ENCODE measurements at regions not wholly inside any gene's neighbourhood (a gene's known extent, or its start where the extent isn't known, plus 50 kb on each side); places are given as distances from the start of the nearest gene placed in this dataset.
A peak's percentile ranks its signal among the peaks of the same experiment; 100 is the strongest.
"Not testable (repeated sequence)": the region's sequence is repeated elsewhere in the genome, so short reads cannot be mapped to it uniquely, and the experiment has no call there.

DNA sequence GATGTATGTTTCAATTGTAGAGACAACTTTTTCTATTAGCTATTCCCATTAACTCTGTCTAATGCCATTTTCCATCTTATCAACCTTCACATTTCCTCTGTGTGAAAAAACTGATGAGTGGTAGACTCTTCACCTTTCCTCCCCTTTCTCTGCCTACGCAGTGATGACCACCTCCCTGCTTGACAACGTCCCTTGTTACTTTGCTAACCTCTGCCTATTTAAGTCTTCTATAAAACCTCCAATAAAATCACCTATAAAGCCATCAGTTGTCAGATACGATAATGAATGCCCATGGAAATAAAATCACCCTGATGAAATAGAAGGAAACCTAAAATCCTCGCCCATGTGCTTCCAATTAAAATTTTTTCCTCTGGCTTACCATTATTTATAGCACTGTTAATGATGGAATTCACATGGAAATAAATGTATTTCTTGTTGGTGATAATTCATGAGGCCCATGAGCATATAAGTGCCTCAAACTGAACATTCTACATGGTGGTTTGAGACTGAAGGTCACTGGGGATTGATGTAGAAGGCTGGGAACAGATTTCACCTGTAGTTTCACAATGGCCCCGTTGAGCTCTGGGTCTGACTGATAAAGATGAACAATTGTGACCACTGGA is 1454.0 kb upstream of the SEL1L start:
- intact Hi-C loops (cut with DNase I): no loop called here
- H3K36me3 ChIP-seq: no peaks in the 10 kb centered on the region
- no peaks in the 10 kb centered on the region for H3K4me1 ChIP-seq
- H3K27me3 ChIP-seq (ENCODE audit: low read depth): no peaks in the 10 kb centered on the region
- DNase-seq (no peak), ATAC-seq (no peak)
- H3K4me3 ChIP-seq: no peak overlapping the region
- TF ChIP-seq, protein P1, sequence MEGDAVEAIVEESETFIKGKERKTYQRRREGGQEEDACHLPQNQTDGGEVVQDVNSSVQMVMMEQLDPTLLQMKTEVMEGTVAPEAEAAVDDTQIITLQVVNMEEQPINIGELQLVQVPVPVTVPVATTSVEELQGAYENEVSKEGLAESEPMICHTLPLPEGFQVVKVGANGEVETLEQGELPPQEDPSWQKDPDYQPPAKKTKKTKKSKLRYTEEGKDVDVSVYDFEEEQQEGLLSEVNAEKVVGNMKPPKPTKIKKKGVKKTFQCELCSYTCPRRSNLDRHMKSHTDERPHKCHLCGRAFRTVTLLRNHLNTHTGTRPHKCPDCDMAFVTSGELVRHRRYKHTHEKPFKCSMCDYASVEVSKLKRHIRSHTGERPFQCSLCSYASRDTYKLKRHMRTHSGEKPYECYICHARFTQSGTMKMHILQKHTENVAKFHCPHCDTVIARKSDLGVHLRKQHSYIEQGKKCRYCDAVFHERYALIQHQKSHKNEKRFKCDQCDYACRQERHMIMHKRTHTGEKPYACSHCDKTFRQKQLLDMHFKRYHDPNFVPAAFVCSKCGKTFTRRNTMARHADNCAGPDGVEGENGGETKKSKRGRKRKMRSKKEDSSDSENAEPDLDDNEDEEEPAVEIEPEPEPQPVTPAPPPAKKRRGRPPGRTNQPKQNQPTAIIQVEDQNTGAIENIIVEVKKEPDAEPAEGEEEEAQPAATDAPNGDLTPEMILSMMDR (IDR thresholded peaks at IDR 0.05): no peak
- no peak overlapping the region for H3K27ac ChIP-seq
- H3K9me3 ChIP-seq: no peaks in the 10 kb centered on the region

DNA sequence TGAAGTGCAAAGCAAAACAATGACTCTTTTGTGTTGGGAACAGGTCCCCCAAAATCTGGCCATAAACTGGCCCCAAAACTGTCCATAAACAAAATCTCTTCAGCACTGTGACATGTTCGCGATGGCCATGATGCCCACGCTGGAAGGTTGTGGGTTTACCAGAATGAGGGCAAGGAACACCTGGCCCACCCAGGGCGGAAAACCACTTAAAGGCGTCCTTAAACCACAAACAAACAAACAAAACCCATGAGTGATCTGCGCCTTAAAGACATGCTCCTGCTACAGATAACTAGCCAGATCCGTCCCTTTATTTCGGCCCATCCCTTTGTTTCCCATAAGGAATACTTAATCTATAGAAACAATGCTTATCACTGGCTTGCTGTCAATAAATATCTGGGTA is 1460.9 kb upstream of the SEL1L start:
- H3K27me3 ChIP-seq (ENCODE audit: low read depth); DNase-seq; H3K36me3 ChIP-seq; H3K4me3 ChIP-seq; H3K27ac ChIP-seq; H3K4me1 ChIP-seq; ATAC-seq; intact Hi-C loops (cut with DNase I); H3K9me3 ChIP-seq: not testable (repeated sequence)

DNA sequence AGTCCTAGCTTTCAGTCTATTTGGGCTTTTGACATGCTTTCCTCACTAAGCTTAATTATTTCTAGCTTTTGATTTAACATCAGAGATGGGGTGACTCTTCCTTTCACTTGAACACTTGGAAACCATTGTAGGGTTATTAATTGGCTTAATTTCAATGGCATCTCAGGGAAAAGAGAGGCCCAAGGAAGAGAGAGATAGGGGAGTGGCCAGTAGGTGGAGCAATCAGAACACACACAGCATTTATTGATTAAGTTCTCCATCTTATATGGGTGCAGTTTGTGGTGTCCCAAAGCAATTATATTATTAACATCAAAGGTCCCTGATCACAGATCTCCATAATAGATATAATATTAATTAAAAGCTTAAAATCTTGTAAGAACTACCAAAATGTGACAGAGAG is 1466.1 kb upstream of the SEL1L start:
- intact Hi-C loops (cut with DNase I): no loop called here
- H3K27me3 ChIP-seq (ENCODE audit: low read depth): no peaks in the 10 kb centered on the region
- H3K27ac ChIP-seq: no peak overlapping the region
- ATAC-seq (no peak), DNase-seq (no peak)
- TF ChIP-seq, protein P1 (IDR thresholded peaks at IDR 0.05): peak; percentile 19
- no peaks in the 10 kb centered on the region for H3K36me3 ChIP-seq
- H3K4me3 ChIP-seq: no peak overlapping the region
- H3K9me3 ChIP-seq: no peaks in the 10 kb centered on the region
- H3K4me1 ChIP-seq: no peaks in the 10 kb centered on the region

DNA sequence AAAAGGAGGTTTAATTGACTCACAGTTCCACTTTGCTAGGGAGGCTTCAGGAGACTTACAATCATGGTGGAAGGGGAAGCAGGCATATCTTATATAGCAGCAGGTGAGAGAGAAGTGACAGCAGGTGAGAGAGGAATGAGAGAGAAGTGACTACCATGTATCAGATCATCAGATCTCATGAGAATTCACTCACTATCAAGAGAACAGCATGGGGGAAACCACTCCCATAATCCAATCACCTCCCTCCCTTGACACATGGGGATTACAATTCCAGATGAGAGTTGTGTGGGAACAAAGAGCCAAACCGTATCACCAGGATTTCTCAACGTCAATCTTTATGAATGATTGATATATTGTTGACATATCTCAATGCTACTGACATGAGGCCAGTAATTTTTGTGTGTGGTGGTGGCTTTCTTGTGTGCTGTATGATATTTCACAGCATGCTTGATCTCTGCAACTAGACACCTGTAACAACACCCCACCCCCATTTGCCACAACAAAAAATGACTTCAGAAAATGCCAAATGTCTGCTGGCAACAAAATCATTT is 1470.9 kb upstream of the SEL1L start:
- H3K4me3 ChIP-seq: no peak overlapping the region
- H3K36me3 ChIP-seq: no peaks in the 10 kb centered on the region
- DNase-seq: no peak
- no peaks in the 10 kb centered on the region for H3K27me3 ChIP-seq (ENCODE audit: low read depth)
- intact Hi-C loops (cut with DNase I): no loop called here
- no peaks in the 10 kb centered on the region for H3K4me1 ChIP-seq
- H3K9me3 ChIP-seq: no peaks in the 10 kb centered on the region
- no peak overlapping the region for H3K27ac ChIP-seq
- TF ChIP-seq, protein P1 (IDR thresholded peaks at IDR 0.05): no peak
- no peak for ATAC-seq

DNA sequence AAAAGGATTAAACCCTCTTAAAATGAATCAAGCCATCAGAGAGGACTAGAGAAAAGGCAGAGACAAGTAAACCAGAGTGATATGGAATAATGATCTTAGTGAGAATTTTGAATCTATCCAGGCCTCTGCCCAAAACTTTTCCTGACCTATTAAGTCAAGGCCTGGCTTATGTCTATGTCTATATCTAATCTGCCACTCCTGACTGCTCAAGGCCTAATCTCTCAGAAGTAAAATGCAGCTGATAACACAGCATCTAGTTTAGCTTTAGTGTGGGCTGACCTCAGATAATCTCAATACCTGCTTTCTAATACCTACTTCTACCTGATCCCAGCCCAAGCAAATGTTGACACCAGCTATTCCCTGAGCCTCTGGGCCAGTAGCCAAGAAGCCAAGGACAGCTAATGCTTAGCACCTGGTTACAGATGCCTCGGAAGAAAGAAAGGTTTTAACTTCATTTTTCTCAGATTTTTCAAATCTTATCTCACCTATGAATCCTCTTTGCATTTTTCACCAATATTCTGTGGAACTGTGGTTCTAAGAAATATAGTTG is 1472.5 kb upstream of the SEL1L start:
- H3K27me3 ChIP-seq (ENCODE audit: low read depth): no peaks in the 10 kb centered on the region
- DNase-seq: no peak
- no peak overlapping the region for H3K27ac ChIP-seq
- H3K9me3 ChIP-seq: no peaks in the 10 kb centered on the region
- TF ChIP-seq, protein P1 (IDR thresholded peaks at IDR 0.05): no peak
- no peaks in the 10 kb centered on the region for H3K4me1 ChIP-seq
- H3K36me3 ChIP-seq: no peaks in the 10 kb centered on the region
- no peak overlapping the region for H3K4me3 ChIP-seq
- peak; percentile 25 to 78 for ATAC-seq
- intact Hi-C loops (cut with DNase I): no loop called here

DNA sequence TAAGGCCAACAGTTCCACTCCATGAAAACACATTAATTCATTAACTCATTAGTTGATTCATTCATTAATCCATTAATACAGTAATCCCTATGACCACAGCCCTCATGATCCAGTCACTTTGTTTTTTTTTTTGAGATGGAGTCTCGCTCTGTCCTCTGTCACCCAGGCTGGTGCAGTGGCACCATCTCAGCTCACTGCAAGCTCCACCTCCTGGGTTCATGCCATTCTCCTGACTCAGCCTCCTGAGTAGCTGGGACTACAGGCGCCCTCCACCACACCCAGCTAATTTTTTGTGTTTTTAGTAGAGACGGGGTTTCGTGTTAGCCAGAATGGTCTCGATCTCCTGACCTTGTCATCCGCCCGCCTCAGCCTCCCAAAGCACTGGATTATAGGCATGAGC is 1473.4 kb upstream of the SEL1L start:
- intact Hi-C loops (cut with DNase I); H3K9me3 ChIP-seq; DNase-seq; H3K27me3 ChIP-seq (ENCODE audit: low read depth); H3K27ac ChIP-seq; H3K4me3 ChIP-seq; H3K36me3 ChIP-seq; H3K4me1 ChIP-seq: not testable (repeated sequence)
- peak in 1 of 2 donors; percentile 28 for ATAC-seq
